Activated CD4-positive, alpha-beta T cell treated with anti-CD3 and anti-CD28 coated beads for 48 hours (primary cell): ENCODE measurements at regions not wholly inside any gene's neighbourhood (a gene's known extent, or its start where the extent isn't known, plus 50 kb on each side); places are given as distances from the start of the nearest gene placed in this dataset.
"Not testable (repeated sequence)": the region's sequence is repeated elsewhere in the genome, so short reads cannot be mapped to it uniquely, and the experiment has no call there.

ENCODE experiments used
- DNase-seq: peaks from one replicate; pipeline ENCODE4 v3.0.0-alpha.2; 2020

- DNase-seq, result not testable (repeated sequence)
These were observed 113.1 kb upstream of the AKAP13 start for GRCh38 chr15:85267158-85267857.

- DNase-seq, result no peak
These were observed 105.9 kb upstream of the AKAP13 start for GRCh38 chr15:85274315-85275050.

DNA sequence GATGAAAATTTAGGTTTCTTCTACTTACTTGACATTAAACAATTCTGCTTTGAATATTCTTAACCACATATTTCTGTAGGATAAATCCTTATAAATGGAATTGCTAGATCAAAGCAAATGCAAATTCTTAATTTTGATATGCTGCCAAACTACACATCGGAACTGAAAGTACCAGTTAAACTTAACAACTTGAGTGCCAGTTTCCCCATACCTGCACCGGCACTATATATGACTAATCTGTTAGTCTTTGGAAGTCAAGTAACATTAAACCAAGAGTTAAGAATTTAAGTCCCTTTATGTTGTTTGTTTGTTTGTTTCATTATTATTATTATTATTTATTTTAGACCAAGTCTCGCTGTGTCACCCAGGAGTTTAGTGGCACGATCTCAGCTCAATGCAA lies 103.9 kb upstream of the AKAP13 start:
- no peak for DNase-seq

GRCh38 chr15:85276921-85277320 lies 103.5 kb upstream of the AKAP13 start:
- no peak for DNase-seq

DNA sequence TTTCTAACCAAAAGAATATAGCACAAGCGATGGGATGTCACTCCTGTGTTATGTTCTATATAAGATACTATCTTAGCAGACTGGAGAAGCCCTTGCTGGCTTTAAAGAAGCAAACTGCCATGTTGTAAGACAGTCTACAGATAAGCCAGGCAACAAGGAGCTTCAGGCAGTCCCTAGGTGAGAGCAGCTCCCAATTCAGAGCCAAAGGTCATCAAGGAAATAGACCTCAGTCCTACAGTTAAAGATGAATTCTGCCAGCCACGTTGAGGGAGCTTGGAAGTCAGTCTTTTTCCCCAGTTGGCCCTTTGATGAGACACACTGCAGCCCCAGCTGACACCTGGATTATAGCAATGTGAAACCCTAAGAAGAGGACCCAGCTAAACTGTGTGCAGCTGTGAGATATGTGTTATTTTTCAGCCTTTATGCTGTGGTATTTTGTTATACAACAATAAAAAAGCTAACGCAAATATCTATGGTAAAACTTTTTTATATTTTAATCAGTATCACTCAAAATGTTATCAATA lies 102.5 kb upstream of the AKAP13 start:
- DNase-seq, result no peak

GRCh38 chr15:85280203-85280602 lies 100.2 kb upstream of the AKAP13 start:
- no peak for DNase-seq

DNA sequence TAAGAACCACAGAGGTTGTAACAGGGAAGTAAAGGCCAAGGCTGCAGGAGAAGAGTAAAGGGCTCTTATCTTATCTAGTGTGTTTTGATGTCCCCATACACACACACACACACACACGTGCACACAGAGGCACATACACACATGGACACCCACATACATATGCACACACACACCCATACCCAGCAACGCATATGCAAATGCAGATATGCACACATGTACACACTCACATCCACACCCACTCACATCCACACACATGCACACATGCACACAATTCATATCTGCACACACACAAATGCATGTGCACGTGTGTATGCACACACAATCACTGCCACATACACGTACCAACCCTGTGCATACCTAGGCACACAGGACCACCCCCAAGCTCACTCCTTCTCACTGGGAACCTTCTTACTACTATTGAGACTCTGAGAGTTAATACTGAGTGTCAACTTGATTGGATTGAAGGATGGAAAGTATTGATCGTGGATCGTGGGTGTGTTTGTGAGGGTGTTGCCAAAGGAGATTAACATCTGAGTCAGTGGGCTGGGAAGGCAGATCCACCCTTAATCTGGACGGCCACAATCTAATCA lies 99.0 kb upstream of the AKAP13 start:
- no peak for DNase-seq

DNA sequence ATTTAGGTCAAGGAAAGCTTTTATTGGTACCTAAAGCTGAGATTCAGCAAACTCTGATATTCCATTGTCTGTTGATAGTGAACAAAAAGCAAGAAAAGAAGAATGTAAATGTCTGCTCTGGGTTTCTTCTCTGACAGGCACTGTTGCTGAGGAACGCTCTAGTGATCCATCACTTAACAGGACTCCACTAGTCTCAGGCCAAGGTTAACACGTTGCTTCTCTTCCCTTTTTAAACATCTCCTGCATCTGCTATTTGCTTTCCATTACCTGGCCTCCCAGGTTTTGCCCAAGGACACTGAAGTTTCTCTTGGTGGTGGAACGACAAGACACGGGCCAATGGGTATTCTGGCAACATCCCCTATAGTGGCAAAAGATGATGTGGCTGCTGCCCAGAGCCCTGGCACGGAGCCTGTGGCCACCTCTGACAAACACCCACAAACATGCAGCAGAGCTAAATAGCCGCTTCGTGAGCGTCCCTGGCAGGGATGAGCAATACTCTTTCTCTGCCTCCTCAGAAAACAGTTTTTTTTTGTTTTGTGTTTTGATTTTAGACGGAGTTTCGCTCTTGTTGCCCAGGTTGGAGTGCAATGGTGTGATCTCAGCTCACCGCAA lies 97.8 kb upstream of the AKAP13 start:
- no peak for DNase-seq

DNA sequence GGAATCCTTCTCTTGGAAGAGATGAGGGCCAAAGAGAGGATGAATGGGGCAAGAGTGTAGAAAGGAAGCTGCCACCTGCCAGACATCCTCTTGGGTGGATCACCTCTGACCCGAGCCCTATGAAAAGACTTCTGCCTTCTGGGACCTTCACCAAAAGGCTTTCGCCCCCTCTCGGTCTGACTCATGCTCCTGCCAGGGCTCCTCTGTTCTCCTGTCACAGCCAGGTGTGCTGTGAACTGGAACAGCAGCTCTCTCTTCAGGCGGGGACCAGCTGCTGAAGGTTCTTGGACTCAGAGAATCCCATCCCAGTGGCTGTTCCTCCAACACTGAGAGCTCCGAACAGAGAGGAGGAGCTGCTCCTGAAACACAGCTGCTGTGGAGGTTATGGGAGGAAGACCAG lies 96.6 kb upstream of the AKAP13 start:
- DNase-seq, result not testable (repeated sequence)

DNA sequence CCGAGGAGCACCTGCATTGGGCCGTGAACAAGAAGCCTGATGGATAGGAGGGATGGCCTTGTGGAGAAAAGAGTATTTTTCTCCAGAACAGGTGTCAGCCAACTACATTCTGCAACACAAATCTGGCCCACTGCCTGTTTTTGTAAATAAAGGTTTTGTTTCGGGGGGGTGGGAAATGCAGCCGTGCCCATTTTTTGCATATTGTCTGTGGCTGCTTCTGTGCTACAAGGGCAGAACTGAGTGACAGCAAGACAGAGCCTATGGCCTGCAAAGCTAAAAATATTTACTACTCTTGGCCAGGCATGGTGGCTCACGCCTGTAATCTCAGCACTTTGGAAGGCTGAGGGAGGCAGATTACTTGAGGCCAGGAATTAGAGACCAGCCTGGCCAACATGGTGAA lies 95.9 kb upstream of the AKAP13 start:
- DNase-seq, result no peak

DNA sequence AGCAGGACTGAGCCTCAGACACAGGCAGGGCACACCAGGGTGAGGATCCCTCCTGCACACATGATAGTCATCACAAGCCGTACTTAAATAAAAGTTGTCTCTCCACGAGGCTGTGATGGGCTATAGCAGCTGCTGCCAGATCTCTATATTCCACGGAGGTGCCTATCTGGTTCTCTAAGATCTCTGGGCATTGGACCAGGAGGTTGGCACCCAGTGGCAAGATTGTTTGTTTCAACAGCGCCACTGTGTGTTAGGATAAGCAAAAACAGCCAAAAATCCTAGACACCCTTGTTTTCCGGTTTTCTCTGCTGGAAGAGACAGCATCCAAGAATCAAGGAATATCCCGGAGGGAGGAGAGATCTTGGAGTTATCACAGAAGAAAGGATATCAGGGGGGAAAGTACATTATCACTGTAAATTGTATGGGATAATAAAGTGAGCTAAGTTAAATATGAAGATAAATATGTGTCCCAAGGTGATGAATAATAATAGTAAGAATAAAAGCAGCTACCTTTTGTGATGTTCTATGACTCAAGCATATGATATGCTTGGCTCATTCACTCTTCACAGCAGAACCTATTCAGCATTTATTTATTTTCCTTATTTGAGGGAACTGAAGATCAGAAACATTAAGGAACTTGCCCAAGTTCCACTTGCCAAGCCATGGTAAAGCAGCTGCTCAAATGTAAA lies 90.6 kb upstream of the AKAP13 start:
- DNase-seq, result peak; percentile 15

DNA sequence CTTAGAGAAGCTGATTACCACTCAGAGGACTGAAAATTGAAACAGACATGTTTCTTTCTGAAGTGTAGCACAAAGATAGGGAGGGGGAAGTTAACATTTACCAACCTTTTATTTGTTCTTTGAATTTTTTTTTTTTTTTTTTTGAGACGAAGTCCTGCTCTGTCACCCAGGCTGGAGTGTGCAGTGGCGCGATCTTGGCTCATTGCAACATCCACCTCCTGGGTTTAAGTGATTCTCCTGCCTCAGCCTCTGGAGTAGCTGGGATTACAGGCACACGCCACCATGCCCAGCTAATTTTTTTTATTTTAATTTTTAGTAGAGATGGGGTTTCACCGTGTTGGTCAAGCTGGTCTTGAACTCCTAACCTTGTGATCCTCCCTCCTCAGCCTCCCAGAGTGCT lies 87.8 kb upstream of the AKAP13 start:
- DNase-seq, result not testable (repeated sequence)

- DNase-seq, result peak; percentile 76
These were observed 83.6 kb upstream of the AKAP13 start for GRCh38 chr15:85296615-85297402.

GRCh38 chr15:85297537-85297936 lies 82.9 kb upstream of the AKAP13 start:
- no peak for DNase-seq

DNA sequence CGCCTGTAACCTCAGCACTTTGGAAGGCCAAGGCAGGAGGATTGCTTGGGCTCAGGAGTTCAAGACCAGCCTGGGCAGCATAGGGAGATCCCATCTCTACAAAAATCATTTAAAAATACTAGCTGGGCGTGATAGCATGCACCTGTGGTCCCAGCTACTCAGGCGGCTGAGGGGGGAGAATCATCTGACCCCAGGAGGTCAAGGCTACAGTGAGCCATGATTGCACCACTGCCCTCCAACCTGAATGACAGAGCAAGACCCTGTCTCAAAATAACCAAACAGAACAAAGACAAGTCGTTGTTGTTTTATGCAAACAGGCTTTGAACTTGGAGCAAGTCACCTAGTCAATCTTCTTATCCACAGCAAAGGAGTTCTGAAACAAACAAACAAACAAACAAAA lies 82.0 kb upstream of the AKAP13 start:
- no peak for DNase-seq

- DNase-seq, result no peak
These were observed 81.5 kb upstream of the AKAP13 start for GRCh38 chr15:85298941-85299340.

- DNase-seq, result no peak
These were observed 78.1 kb upstream of the AKAP13 start for GRCh38 chr15:85302271-85302670.

DNA sequence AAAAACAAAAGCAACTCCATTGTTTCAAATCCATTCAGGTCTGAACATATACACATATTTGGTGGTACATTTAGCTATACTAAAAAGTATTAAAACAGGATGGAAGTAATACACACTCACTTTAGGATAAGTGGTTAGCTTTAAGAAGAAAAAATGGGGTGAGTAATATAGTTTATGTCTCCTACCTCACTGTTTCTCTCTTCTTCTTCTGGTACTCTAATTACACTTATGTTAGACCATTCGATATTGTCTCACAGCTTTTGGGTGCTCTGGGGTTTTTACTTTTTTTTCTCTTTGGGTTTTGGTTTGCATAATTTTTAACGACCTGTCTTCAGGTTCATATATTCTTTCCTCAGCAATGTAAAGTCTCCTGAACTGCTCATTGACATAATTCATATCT lies 75.4 kb upstream of the AKAP13 start:
- DNase-seq, result no peak

- DNase-seq, result no peak
These were observed 73.3 kb upstream of the AKAP13 start for GRCh38 chr15:85306946-85307686.

GRCh38 chr15:85307687-85308045 lies 72.7 kb upstream of the AKAP13 start:
- DNase-seq, result no peak

DNA sequence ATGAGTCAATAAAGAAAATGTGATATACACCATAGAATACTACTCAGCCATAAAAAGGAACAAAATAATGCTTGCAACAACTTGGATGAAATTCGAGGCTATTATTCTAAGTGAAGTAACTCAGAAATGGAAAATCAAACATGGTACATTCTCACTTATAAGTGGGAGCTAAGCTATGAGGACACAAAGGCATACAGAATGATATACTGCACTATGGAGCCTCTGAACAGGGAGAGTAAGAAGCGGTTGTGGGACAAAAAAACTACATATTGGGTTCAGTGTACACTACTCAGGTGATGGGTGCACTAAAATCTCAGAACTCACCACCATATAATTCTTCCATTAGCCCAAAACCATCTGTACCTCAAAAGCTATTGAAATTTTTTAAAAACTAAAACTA lies 68.8 kb upstream of the AKAP13 start:
- no peak for DNase-seq
